Suprapubic skin (tissue), 3 donors: ENCODE measurements at regions not wholly inside any gene's neighbourhood (a gene's known extent, or its start where the extent isn't known, plus 50 kb on each side); places are given as distances from the start of the nearest gene placed in this dataset.

ENCODE experiments used
- POLR2AphosphoS5 ChIP-seq, 3 donors: sonication (generic); formaldehyde crosslinking; IDR thresholded peaks; one replicate each; pipeline ENCODE4 v1.6.1; 2017; ENCODE audit warnings: antibody characterized with exemption in 3 of 3
- TF ChIP-seq, protein P1 (sequence below), 2 donors: fragments of 200-600 bp in 1 of 2; fragments of 450-650 bp in 1 of 2; sonication (generic) in 1 of 2; IDR thresholded peaks; one replicate each; pipeline ENCODE4 v1.5.1; 2016 to 2019; ENCODE audit warnings: antibody characterized with exemption in 2 of 2, mild to moderate bottlenecking in 1 of 2, moderate library complexity in 1 of 2

DNA sequence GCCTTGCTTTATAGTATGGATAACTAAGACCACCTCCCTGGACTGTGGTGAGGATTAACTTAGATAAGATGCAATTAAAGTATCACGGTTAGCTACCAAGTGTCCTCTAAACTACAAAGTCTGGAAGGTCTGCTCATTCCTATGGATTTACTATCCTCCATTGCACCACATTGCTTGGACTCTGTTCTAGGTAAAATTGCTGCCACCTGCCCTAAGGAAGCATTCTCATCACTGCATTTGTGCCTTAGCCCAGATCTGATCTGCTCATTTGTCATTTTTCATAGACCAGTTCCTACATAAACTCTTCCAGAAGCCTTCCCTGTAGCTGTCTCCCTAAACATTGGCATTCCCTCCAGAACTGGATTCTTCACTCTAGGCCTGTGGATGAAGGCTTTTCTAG lies 380.0 kb downstream of the INSC start:
- TF ChIP-seq, protein P1, sequence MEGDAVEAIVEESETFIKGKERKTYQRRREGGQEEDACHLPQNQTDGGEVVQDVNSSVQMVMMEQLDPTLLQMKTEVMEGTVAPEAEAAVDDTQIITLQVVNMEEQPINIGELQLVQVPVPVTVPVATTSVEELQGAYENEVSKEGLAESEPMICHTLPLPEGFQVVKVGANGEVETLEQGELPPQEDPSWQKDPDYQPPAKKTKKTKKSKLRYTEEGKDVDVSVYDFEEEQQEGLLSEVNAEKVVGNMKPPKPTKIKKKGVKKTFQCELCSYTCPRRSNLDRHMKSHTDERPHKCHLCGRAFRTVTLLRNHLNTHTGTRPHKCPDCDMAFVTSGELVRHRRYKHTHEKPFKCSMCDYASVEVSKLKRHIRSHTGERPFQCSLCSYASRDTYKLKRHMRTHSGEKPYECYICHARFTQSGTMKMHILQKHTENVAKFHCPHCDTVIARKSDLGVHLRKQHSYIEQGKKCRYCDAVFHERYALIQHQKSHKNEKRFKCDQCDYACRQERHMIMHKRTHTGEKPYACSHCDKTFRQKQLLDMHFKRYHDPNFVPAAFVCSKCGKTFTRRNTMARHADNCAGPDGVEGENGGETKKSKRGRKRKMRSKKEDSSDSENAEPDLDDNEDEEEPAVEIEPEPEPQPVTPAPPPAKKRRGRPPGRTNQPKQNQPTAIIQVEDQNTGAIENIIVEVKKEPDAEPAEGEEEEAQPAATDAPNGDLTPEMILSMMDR (IDR thresholded peaks at IDR 0.05), result no peak
- TF ChIP-seq POLR2AphosphoS5 (IDR thresholded peaks at IDR 0.05), result no peak
